ENCODE measurements at regions not wholly inside any gene's neighbourhood (a gene's known extent, or its start where the extent isn't known, plus 50 kb on each side); places are given as distances from the start of the nearest gene placed in this dataset.

GRCh38 chr3:127136024-127136600 lies 56.8 kb upstream of the PRR23E start:
- Histone ChIP-seq H3K36me3 (ENCODE audit: control insufficient read depth, insufficient read depth, low read length) (no peaks in the 10 kb centered on the region), H3K27me3 (ENCODE audit: control insufficient read depth, insufficient read depth, low read length) (peaks cover 31% of the 10 kb centered on the region), H3K4me3 (ENCODE audit: low read depth, low read length) (no peak overlapping the region)
- ChIA-PET POLR2A (no interaction called here), CTCF (no interaction called here)
- no peak for DNase-seq (ENCODE audit: low read depth)
- TF ChIP-seq CTCF (IDR thresholded peaks at IDR 0.05; ENCODE audit: insufficient read depth, low read depth, low read length), result no peak

GRCh38 chr3:127136706-127137105 lies 56.2 kb upstream of the PRR23E start:
- POLR2A ChIA-PET, result no interaction called here
- H3K36me3 ChIP-seq (ENCODE audit: control insufficient read depth, insufficient read depth, low read length), result no peaks in the 10 kb centered on the region
- no peak overlapping the region for H3K4me3 ChIP-seq (ENCODE audit: low read depth, low read length)
- peaks cover 31% of the 10 kb centered on the region for H3K27me3 ChIP-seq (ENCODE audit: control insufficient read depth, insufficient read depth, low read length)
- DNase-seq (ENCODE audit: low read depth), result no peak
- no peak for TF ChIP-seq CTCF (IDR thresholded peaks at IDR 0.05; ENCODE audit: insufficient read depth, low read depth, low read length)
- CTCF ChIA-PET, result no interaction called here

GRCh38 chr3:127137113-127137512 lies 55.8 kb upstream of the PRR23E start:
- no peak for TF ChIP-seq CTCF (IDR thresholded peaks at IDR 0.05; ENCODE audit: insufficient read depth, low read depth, low read length)
- ChIA-PET CTCF (interaction anchor here (0.7 kb wide), 1 partner anchor 333 kb away, joined by 3 read pairs; no protein-coding TSS in a partner anchor), POLR2A (no interaction called here)
- no peaks in the 10 kb centered on the region for H3K36me3 ChIP-seq (ENCODE audit: control insufficient read depth, insufficient read depth, low read length)
- H3K27me3 ChIP-seq (ENCODE audit: control insufficient read depth, insufficient read depth, low read length), result peaks cover 32% of the 10 kb centered on the region
- no peak for DNase-seq (ENCODE audit: low read depth)
- no peak overlapping the region for H3K4me3 ChIP-seq (ENCODE audit: low read depth, low read length)

- ChIA-PET POLR2A (no interaction called here), CTCF (interaction anchor here (0.7 to 0.8 kb wide), 2 partner anchors 10 to 332 kb away, joined by 3 read pairs; no protein-coding TSS in a partner anchor)
- no peak for DNase-seq (ENCODE audit: low read depth)
- no peak for TF ChIP-seq CTCF (IDR thresholded peaks at IDR 0.05; ENCODE audit: insufficient read depth, low read depth, low read length)
- H3K36me3 ChIP-seq (ENCODE audit: control insufficient read depth, insufficient read depth, low read length), result no peaks in the 10 kb centered on the region
- H3K4me3 ChIP-seq (ENCODE audit: low read depth, low read length), result no peak overlapping the region
- peaks cover 34% of the 10 kb centered on the region for H3K27me3 ChIP-seq (ENCODE audit: control insufficient read depth, insufficient read depth, low read length)
Observed at GRCh38 chr3:127137757-127138536, 55.0 kb upstream of the PRR23E start.

GRCh38 chr3:127139601-127140500 lies 53.1 kb upstream of the PRR23E start:
- ChIA-PET POLR2A (no interaction called here), CTCF (interaction anchor here (1.1 kb wide), 2 partner anchors 10 to 12 kb away, joined by 3 read pairs; no protein-coding TSS in a partner anchor)
- no peak for TF ChIP-seq CTCF (IDR thresholded peaks at IDR 0.05; ENCODE audit: insufficient read depth, low read depth, low read length)
- peaks cover 20% of the 10 kb centered on the region for H3K27me3 ChIP-seq (ENCODE audit: control insufficient read depth, insufficient read depth, low read length)
- no peak overlapping the region for H3K4me3 ChIP-seq (ENCODE audit: low read depth, low read length)
- no peaks in the 10 kb centered on the region for H3K36me3 ChIP-seq (ENCODE audit: control insufficient read depth, insufficient read depth, low read length)
- no peak for DNase-seq (ENCODE audit: low read depth)

Data from BJ (cell line).